ENCODE measurements at regions not wholly inside any gene's neighbourhood (a gene's known extent, or its start where the extent isn't known, plus 50 kb on each side); places are given as distances from the start of the nearest gene placed in this dataset.

DNA sequence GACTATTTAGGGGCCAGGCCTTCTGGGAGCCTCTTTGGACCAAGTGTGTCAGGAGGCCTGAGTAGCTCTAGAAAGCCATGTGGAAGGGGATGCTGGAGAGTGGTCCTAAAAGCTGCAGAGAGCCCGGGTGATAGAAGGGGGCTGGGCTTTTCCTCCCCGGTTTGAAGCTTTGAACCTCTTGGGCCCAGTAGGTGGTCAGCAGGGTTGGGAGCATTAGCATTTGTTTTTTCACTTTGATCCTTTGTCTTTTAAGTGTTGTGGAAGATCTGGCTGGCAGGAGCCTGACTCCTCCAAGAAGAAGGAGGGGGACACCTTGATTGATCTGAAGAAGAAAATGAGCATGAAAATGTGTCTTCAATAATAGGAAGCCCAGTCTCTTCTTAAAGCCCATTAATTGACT is 596.6 kb downstream of the INSC start:
- H3K27me3 Mint-ChIP-seq (ENCODE audit: unreplicated experiment): peaks cover 9% of the 10 kb centered on the region
- H3K27ac Mint-ChIP-seq (ENCODE audit: unreplicated experiment): no peak overlapping the region
- H3K4me1 Mint-ChIP-seq (ENCODE audit: unreplicated experiment): peaks cover 12% of the 10 kb centered on the region
- TF ChIP-seq, protein P1, sequence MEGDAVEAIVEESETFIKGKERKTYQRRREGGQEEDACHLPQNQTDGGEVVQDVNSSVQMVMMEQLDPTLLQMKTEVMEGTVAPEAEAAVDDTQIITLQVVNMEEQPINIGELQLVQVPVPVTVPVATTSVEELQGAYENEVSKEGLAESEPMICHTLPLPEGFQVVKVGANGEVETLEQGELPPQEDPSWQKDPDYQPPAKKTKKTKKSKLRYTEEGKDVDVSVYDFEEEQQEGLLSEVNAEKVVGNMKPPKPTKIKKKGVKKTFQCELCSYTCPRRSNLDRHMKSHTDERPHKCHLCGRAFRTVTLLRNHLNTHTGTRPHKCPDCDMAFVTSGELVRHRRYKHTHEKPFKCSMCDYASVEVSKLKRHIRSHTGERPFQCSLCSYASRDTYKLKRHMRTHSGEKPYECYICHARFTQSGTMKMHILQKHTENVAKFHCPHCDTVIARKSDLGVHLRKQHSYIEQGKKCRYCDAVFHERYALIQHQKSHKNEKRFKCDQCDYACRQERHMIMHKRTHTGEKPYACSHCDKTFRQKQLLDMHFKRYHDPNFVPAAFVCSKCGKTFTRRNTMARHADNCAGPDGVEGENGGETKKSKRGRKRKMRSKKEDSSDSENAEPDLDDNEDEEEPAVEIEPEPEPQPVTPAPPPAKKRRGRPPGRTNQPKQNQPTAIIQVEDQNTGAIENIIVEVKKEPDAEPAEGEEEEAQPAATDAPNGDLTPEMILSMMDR (IDR thresholded peaks at IDR 0.05): no peak
- no peak for DNase-seq (ENCODE audit: extremely low spot score, unreplicated experiment)
- H3K9me3 Mint-ChIP-seq (ENCODE audit: unreplicated experiment): no peaks in the 10 kb centered on the region
- H3K36me3 Mint-ChIP-seq (ENCODE audit: unreplicated experiment): no peaks in the 10 kb centered on the region
- no peak overlapping the region for H3K4me3 Mint-ChIP-seq (ENCODE audit: unreplicated experiment)

DNA sequence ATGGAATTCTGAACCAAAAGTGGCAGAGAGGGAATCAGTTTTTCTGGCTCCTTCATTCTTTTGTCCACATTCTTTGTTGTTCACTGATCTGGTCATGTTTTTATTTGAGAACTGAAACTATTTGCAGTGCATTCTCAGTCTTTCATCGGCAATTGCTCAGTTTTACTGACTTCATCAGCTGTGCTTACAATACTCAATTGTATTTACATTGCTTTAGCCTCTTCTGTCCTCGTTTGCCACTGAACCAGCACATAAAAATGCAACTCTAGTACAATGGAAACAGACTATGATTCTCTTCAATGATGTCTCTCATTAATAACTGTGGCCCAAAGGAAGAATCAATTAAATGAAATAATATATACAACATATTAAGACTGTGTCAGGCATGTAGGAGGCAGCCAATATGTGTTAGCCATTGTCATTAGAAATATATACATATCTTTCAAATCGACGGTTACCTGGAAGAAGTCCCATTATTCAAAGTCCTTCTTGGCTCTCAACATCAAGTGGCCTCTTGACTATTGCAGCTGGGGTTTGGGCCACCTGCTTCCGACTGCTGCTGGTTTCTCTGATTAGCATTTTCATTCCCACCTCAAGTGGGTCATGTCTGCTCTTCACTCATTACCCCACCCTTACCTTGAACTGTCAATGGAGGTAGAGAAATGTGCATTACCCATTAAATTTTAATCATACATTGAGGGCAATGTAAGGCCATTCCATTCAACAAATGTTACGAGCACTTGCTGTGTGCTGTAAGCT is 600.1 kb downstream of the INSC start:
- TF ChIP-seq, protein P1 (IDR thresholded peaks at IDR 0.05): no peak
- no peak for DNase-seq (ENCODE audit: extremely low spot score, unreplicated experiment)
- peaks cover 26% of the 10 kb centered on the region for H3K27me3 Mint-ChIP-seq (ENCODE audit: unreplicated experiment)
- no peak overlapping the region for H3K27ac Mint-ChIP-seq (ENCODE audit: unreplicated experiment)
- H3K36me3 Mint-ChIP-seq (ENCODE audit: unreplicated experiment): no peaks in the 10 kb centered on the region
- H3K4me1 Mint-ChIP-seq (ENCODE audit: unreplicated experiment): no peaks in the 10 kb centered on the region
- no peak overlapping the region for H3K4me3 Mint-ChIP-seq (ENCODE audit: unreplicated experiment)
- H3K9me3 Mint-ChIP-seq (ENCODE audit: unreplicated experiment): no peaks in the 10 kb centered on the region

DNA sequence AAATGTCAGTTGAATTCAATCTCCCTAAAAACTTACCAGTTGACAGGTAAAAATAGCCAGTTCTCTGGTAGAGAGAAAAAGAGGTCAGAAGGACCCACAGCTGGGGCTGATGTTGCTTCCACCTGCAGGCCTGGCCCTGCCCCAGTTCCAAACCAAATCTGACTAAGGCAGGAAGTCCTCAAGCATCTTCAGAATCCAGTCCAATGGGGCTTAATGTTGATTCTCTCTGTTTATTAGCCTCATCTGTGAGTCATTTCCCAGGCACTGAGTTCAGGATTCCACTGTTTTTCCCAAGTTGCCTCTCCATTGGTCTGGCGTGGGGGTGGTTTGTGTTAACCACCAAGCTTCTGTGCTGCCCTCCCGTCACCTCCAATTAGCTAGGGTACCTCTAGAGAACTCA is 601.8 kb downstream of the INSC start:
- TF ChIP-seq, protein P1 (IDR thresholded peaks at IDR 0.05): no peak
- Mint-ChIP-seq H3K4me1 (ENCODE audit: unreplicated experiment) (no peaks in the 10 kb centered on the region), H3K27me3 (ENCODE audit: unreplicated experiment) (peaks cover 32% of the 10 kb centered on the region), H3K9me3 (ENCODE audit: unreplicated experiment) (no peaks in the 10 kb centered on the region), H3K27ac (ENCODE audit: unreplicated experiment) (no peak overlapping the region), H3K36me3 (ENCODE audit: unreplicated experiment) (no peaks in the 10 kb centered on the region), H3K4me3 (ENCODE audit: unreplicated experiment) (no peak overlapping the region)
- no peak for DNase-seq (ENCODE audit: extremely low spot score, unreplicated experiment)

DNA sequence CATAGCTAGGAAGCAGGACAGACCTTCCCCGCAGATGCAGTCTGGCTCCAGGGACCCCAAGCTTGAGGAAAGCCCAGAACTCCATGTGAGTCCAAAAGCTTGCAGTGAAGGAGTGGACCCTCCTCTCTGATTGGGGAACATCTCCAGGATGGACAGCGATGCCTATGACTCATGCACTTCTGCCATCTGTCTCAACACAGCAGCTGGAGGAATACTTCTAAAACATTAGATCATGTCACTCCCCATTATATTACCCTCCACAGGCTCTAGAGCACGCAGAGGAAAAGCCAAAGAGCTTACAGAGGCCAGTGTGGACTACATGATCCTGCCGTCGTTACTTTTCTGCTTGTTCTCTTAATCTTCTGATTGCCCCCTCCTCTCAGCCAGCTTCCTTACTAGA is 605.7 kb downstream of the INSC start:
- Mint-ChIP-seq H3K27ac (ENCODE audit: unreplicated experiment) (no peak overlapping the region), H3K27me3 (ENCODE audit: unreplicated experiment) (peaks cover 31% of the 10 kb centered on the region), H3K9me3 (ENCODE audit: unreplicated experiment) (no peaks in the 10 kb centered on the region), H3K4me3 (ENCODE audit: unreplicated experiment) (no peak overlapping the region), H3K4me1 (ENCODE audit: unreplicated experiment) (no peaks in the 10 kb centered on the region), H3K36me3 (ENCODE audit: unreplicated experiment) (no peaks in the 10 kb centered on the region)
- DNase-seq (ENCODE audit: extremely low spot score, unreplicated experiment): no peak
- TF ChIP-seq, protein P1 (IDR thresholded peaks at IDR 0.05): no peak

DNA sequence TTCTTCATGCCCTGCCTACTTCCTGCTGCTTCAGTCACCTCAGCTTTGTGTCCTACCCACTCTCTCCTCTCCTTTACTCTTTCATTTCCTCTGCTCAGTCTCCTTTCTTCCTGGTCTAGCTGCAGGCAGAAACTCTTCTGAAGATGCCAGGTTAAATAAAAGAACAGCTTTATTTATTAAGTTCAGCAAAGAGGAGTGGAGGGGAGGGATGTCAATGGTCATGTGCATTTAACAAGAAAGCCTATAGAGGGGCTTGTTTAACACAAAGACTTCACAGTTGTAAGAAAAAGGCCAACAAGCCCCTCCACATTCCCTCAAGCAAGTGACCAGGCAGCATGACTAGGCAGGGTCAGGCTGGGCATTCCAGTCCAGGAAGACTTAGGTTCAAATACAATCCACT is 609.2 kb downstream of the INSC start:
- no peaks in the 10 kb centered on the region for H3K36me3 Mint-ChIP-seq (ENCODE audit: unreplicated experiment)
- no peak for DNase-seq (ENCODE audit: extremely low spot score, unreplicated experiment)
- no peaks in the 10 kb centered on the region for H3K4me1 Mint-ChIP-seq (ENCODE audit: unreplicated experiment)
- H3K4me3 Mint-ChIP-seq (ENCODE audit: unreplicated experiment): no peak overlapping the region
- no peak overlapping the region for H3K27ac Mint-ChIP-seq (ENCODE audit: unreplicated experiment)
- TF ChIP-seq, protein P1 (IDR thresholded peaks at IDR 0.05): no peak
- peaks cover 38% of the 10 kb centered on the region for H3K27me3 Mint-ChIP-seq (ENCODE audit: unreplicated experiment)
- no peaks in the 10 kb centered on the region for H3K9me3 Mint-ChIP-seq (ENCODE audit: unreplicated experiment)

Data from osteocyte (in vitro differentiated cells).